ENCODE measurements at regions not wholly inside any gene's neighbourhood (a gene's known extent, or its start where the extent isn't known, plus 50 kb on each side); places are given as distances from the start of the nearest gene placed in this dataset.

GRCh38 chr4:32890398-32890797 lies 2170.2 kb downstream of the PCDH7 start:
- Mint-ChIP-seq H3K27me3 (no peaks in the 10 kb centered on the region), H3K36me3 (no peaks in the 10 kb centered on the region), H3K4me3 (no peak overlapping the region), H3K9me3 (peaks cover 0 to 5% (median 2%) of the 10 kb centered on the region in 8 donors), H3K4me1 (no peaks in the 10 kb centered on the region), H3K27ac (no peak overlapping the region)
- no peaks in the 10 kb centered on the region for H3K36me3 ChIP-seq (ENCODE audit: insufficient read depth, low read length)
- intact Hi-C loops (cut with micrococcal nuclease), result no loop called here
- H3K9me3 ChIP-seq (ENCODE audit: control insufficient read depth in 1 of 2, low read length in 2 of 2), result peaks cover 0 to 3% of the 10 kb centered on the region in 2 donors
- no peaks in the 10 kb centered on the region for H3K27me3 ChIP-seq (ENCODE audit: insufficient read depth, low read length)
- POLR2A ChIA-PET (ENCODE audit: partially characterized antibody), result no interaction called here
- H3K27ac ChIP-seq (ENCODE audit: low read depth, low read length), result no peak overlapping the region
- H3K4me1 ChIP-seq (ENCODE audit: insufficient read depth, low read length), result no peaks in the 10 kb centered on the region
- CTCF ChIA-PET (ENCODE audit: partially characterized antibody), result no interaction called here
- no peak for DNase-seq
- H3K4me3 ChIP-seq (ENCODE audit: low read length in 2 of 2), result no peak overlapping the region

GRCh38 chr4:32909053-32909452 lies 2188.9 kb downstream of the PCDH7 start:
- Mint-ChIP-seq H3K27me3 (no peaks in the 10 kb centered on the region), H3K27ac (no peak overlapping the region), H3K4me3 (no peak overlapping the region), H3K36me3 (no peaks in the 10 kb centered on the region), H3K9me3 (peaks cover 4 to 47% (median 9%) of the 10 kb centered on the region in 8 donors), H3K4me1 (no peaks in the 10 kb centered on the region)
- no peaks in the 10 kb centered on the region for H3K27me3 ChIP-seq (ENCODE audit: insufficient read depth, low read length)
- no peak overlapping the region for H3K27ac ChIP-seq (ENCODE audit: low read depth, low read length)
- DNase-seq, result no peak
- POLR2A ChIA-PET (ENCODE audit: partially characterized antibody), result no interaction called here
- intact Hi-C loops (cut with micrococcal nuclease), result no loop called here
- no peak overlapping the region for H3K4me3 ChIP-seq (ENCODE audit: low read length in 2 of 2)
- H3K4me1 ChIP-seq (ENCODE audit: insufficient read depth, low read length), result no peaks in the 10 kb centered on the region
- H3K9me3 ChIP-seq (ENCODE audit: control insufficient read depth in 1 of 2, low read length in 2 of 2), result no peaks in the 10 kb centered on the region
- CTCF ChIA-PET (ENCODE audit: partially characterized antibody), result no interaction called here
- no peaks in the 10 kb centered on the region for H3K36me3 ChIP-seq (ENCODE audit: insufficient read depth, low read length)

GRCh38 chr4:32909736-32910135 lies 2189.6 kb downstream of the PCDH7 start:
- DNase-seq, result peak in 1 of 5 donors; percentile 32
- H3K9me3 Mint-ChIP-seq, result peaks cover 4 to 46% (median 8%) of the 10 kb centered on the region in 8 donors
- no peak overlapping the region for H3K27ac Mint-ChIP-seq
- intact Hi-C loops (cut with micrococcal nuclease), result no loop called here
- Histone ChIP-seq H3K9me3 (ENCODE audit: control insufficient read depth in 1 of 2, low read length in 2 of 2) (no peaks in the 10 kb centered on the region), H3K4me1 (ENCODE audit: insufficient read depth, low read length) (no peaks in the 10 kb centered on the region), H3K36me3 (ENCODE audit: insufficient read depth, low read length) (no peaks in the 10 kb centered on the region), H3K27ac (ENCODE audit: low read depth, low read length) (no peak overlapping the region), H3K4me3 (ENCODE audit: low read length in 2 of 2) (no peak overlapping the region), H3K27me3 (ENCODE audit: insufficient read depth, low read length) (no peaks in the 10 kb centered on the region)
- H3K27me3 Mint-ChIP-seq, result no peaks in the 10 kb centered on the region
- POLR2A ChIA-PET (ENCODE audit: partially characterized antibody), result no interaction called here
- H3K36me3 Mint-ChIP-seq, result no peaks in the 10 kb centered on the region
- H3K4me3 Mint-ChIP-seq, result no peak overlapping the region
- CTCF ChIA-PET (ENCODE audit: partially characterized antibody), result no interaction called here
- H3K4me1 Mint-ChIP-seq, result no peaks in the 10 kb centered on the region

GRCh38 chr4:32917586-32917985 lies 2197.4 kb downstream of the PCDH7 start:
- Histone ChIP-seq H3K4me1 (ENCODE audit: insufficient read depth, low read length) (no peaks in the 10 kb centered on the region), H3K4me3 (ENCODE audit: low read length in 2 of 2) (no peak overlapping the region), H3K27ac (ENCODE audit: low read depth, low read length) (no peak overlapping the region), H3K36me3 (ENCODE audit: insufficient read depth, low read length) (no peaks in the 10 kb centered on the region), H3K9me3 (ENCODE audit: control insufficient read depth in 1 of 2, low read length in 2 of 2) (no peaks in the 10 kb centered on the region), H3K27me3 (ENCODE audit: insufficient read depth, low read length) (no peaks in the 10 kb centered on the region)
- no peak overlapping the region for H3K4me3 Mint-ChIP-seq
- H3K4me1 Mint-ChIP-seq, result no peaks in the 10 kb centered on the region
- peaks cover 0 to 21% (median 4%) of the 10 kb centered on the region in 8 donors for H3K9me3 Mint-ChIP-seq
- DNase-seq, result no peak
- H3K36me3 Mint-ChIP-seq, result no peaks in the 10 kb centered on the region
- H3K27ac Mint-ChIP-seq, result no peak overlapping the region
- ChIA-PET CTCF (ENCODE audit: partially characterized antibody) (no interaction called here), POLR2A (ENCODE audit: partially characterized antibody) (no interaction called here)
- intact Hi-C loops (cut with micrococcal nuclease), result no loop called here
- no peaks in the 10 kb centered on the region for H3K27me3 Mint-ChIP-seq

GRCh38 chr4:32929796-32930699 lies 2209.9 kb downstream of the PCDH7 start:
- Histone ChIP-seq H3K4me3 (ENCODE audit: low read length in 2 of 2) (no peak overlapping the region), H3K27ac (ENCODE audit: low read depth, low read length) (no peak overlapping the region), H3K27me3 (ENCODE audit: insufficient read depth, low read length) (no peaks in the 10 kb centered on the region), H3K4me1 (ENCODE audit: insufficient read depth, low read length) (no peaks in the 10 kb centered on the region), H3K36me3 (ENCODE audit: insufficient read depth, low read length) (no peaks in the 10 kb centered on the region), H3K9me3 (ENCODE audit: control insufficient read depth in 1 of 2, low read length in 2 of 2) (no peaks in the 10 kb centered on the region)
- intact Hi-C loops (cut with micrococcal nuclease), result no loop called here
- H3K4me3 Mint-ChIP-seq, result no peak overlapping the region
- ChIA-PET CTCF (ENCODE audit: partially characterized antibody) (interaction anchor here (1.1 kb wide), 1 partner anchor 8 kb away, joined by 3 read pairs; no protein-coding TSS in a partner anchor), POLR2A (ENCODE audit: partially characterized antibody) (no interaction called here)
- H3K4me1 Mint-ChIP-seq, result no peaks in the 10 kb centered on the region
- no peak for DNase-seq
- no peaks in the 10 kb centered on the region for H3K27me3 Mint-ChIP-seq
- peaks cover 0 to 11% (median 9%) of the 10 kb centered on the region in 8 donors for H3K9me3 Mint-ChIP-seq
- H3K27ac Mint-ChIP-seq, result no peak overlapping the region
- H3K36me3 Mint-ChIP-seq, result no peaks in the 10 kb centered on the region

GRCh38 chr4:32930700-32931099 lies 2210.5 kb downstream of the PCDH7 start:
- no peaks in the 10 kb centered on the region for H3K27me3 ChIP-seq (ENCODE audit: insufficient read depth, low read length)
- intact Hi-C loops (cut with micrococcal nuclease), result no loop called here
- no peaks in the 10 kb centered on the region for H3K9me3 ChIP-seq (ENCODE audit: control insufficient read depth in 1 of 2, low read length in 2 of 2)
- no peaks in the 10 kb centered on the region for H3K36me3 ChIP-seq (ENCODE audit: insufficient read depth, low read length)
- no peak for DNase-seq
- Mint-ChIP-seq H3K4me1 (no peaks in the 10 kb centered on the region), H3K4me3 (no peak overlapping the region), H3K27me3 (no peaks in the 10 kb centered on the region), H3K9me3 (peaks cover 0 to 10% (median 6%) of the 10 kb centered on the region in 8 donors), H3K36me3 (no peaks in the 10 kb centered on the region), H3K27ac (no peak overlapping the region)
- no peak overlapping the region for H3K4me3 ChIP-seq (ENCODE audit: low read length in 2 of 2)
- ChIA-PET CTCF (ENCODE audit: partially characterized antibody) (interaction anchor here (1.1 kb wide), 1 partner anchor 9 kb away, joined by 3 read pairs; no protein-coding TSS in a partner anchor), POLR2A (ENCODE audit: partially characterized antibody) (no interaction called here)
- H3K4me1 ChIP-seq (ENCODE audit: insufficient read depth, low read length), result no peaks in the 10 kb centered on the region
- H3K27ac ChIP-seq (ENCODE audit: low read depth, low read length), result no peak overlapping the region

- H3K36me3 ChIP-seq (ENCODE audit: insufficient read depth, low read length), result no peaks in the 10 kb centered on the region
- POLR2A ChIA-PET (ENCODE audit: partially characterized antibody), result no interaction called here
- peaks cover 0 to 10% (median 4%) of the 10 kb centered on the region in 8 donors for H3K9me3 Mint-ChIP-seq
- H3K36me3 Mint-ChIP-seq, result no peaks in the 10 kb centered on the region
- H3K4me3 Mint-ChIP-seq, result no peak overlapping the region
- DNase-seq, result no peak
- no peaks in the 10 kb centered on the region for H3K9me3 ChIP-seq (ENCODE audit: control insufficient read depth in 1 of 2, low read length in 2 of 2)
- no peaks in the 10 kb centered on the region for H3K27me3 Mint-ChIP-seq
- H3K4me3 ChIP-seq (ENCODE audit: low read length in 2 of 2), result no peak overlapping the region
- H3K4me1 Mint-ChIP-seq, result no peaks in the 10 kb centered on the region
- H3K27me3 ChIP-seq (ENCODE audit: insufficient read depth, low read length), result no peaks in the 10 kb centered on the region
- CTCF ChIA-PET (ENCODE audit: partially characterized antibody), result no interaction called here
- H3K27ac ChIP-seq (ENCODE audit: low read depth, low read length), result no peak overlapping the region
- H3K27ac Mint-ChIP-seq, result no peak overlapping the region
- intact Hi-C loops (cut with micrococcal nuclease), result no loop called here
- H3K4me1 ChIP-seq (ENCODE audit: insufficient read depth, low read length), result no peaks in the 10 kb centered on the region
Measured at GRCh38 chr4:32931475-32931874, 2211.3 kb downstream of the PCDH7 start.
